GM21619 (cell line): ENCODE measurements at regions not wholly inside any gene's neighbourhood (a gene's known extent, or its start where the extent isn't known, plus 50 kb on each side); places are given as distances from the start of the nearest gene placed in this dataset.
A peak's percentile ranks its signal among the peaks of the same experiment; 100 is the strongest.
"Not testable (repeated sequence)": the region's sequence is repeated elsewhere in the genome, so short reads cannot be mapped to it uniquely, and the experiment has no call there.

Source experiments
- ATAC-seq: cut with Tn5 transposase; IDR thresholded peaks from one replicate; pipeline ENCODE4 v1.9.1; 2021; ENCODE audit not compliant: unreplicated experiment

GRCh38 chr15:38614621-38615020 lies 50.0 kb upstream of the RASGRP1 start:
- no peak for ATAC-seq

- ATAC-seq, result no peak
Measured at GRCh38 chr15:38617831-38618230, 53.2 kb upstream of the RASGRP1 start.

- no peak for ATAC-seq
Measured at GRCh38 chr15:38618242-38618955, 53.8 kb upstream of the RASGRP1 start.

- ATAC-seq, result no peak
Measured at GRCh38 chr15:38620098-38620497, 55.5 kb upstream of the RASGRP1 start.

GRCh38 chr15:38620851-38621594 lies 56.4 kb upstream of the RASGRP1 start:
- ATAC-seq, result no peak

- no peak for ATAC-seq
Measured at GRCh38 chr15:38622304-38622703, 57.7 kb upstream of the RASGRP1 start.

- no peak for ATAC-seq
Measured at GRCh38 chr15:38622908-38623307, 58.3 kb upstream of the RASGRP1 start.

- no peak for ATAC-seq
Measured at GRCh38 chr15:38623744-38624143, 59.1 kb upstream of the RASGRP1 start.

GRCh38 chr15:38624244-38625205 lies 59.9 kb upstream of the RASGRP1 start:
- no peak for ATAC-seq

GRCh38 chr15:38625886-38626285 lies 61.3 kb upstream of the RASGRP1 start:
- ATAC-seq, result no peak

GRCh38 chr15:38626443-38627050 lies 61.9 kb upstream of the RASGRP1 start:
- ATAC-seq, result no peak

GRCh38 chr15:38627689-38628277 lies 63.2 kb upstream of the RASGRP1 start:
- no peak for ATAC-seq

- peak; percentile 51 for ATAC-seq
Measured at GRCh38 chr15:38631119-38632075, 66.8 kb upstream of the RASGRP1 start.

GRCh38 chr15:38635170-38635569 lies 70.6 kb upstream of the RASGRP1 start:
- ATAC-seq, result no peak

GRCh38 chr15:38636597-38636996 lies 72.0 kb upstream of the RASGRP1 start:
- ATAC-seq, result no peak

- ATAC-seq, result no peak
Measured at GRCh38 chr15:38638126-38638525, 73.5 kb upstream of the RASGRP1 start.

- no peak for ATAC-seq
Measured at GRCh38 chr15:38638811-38639210, 74.2 kb upstream of the RASGRP1 start.

GRCh38 chr15:38642689-38643270 lies 78.2 kb upstream of the RASGRP1 start:
- ATAC-seq, result peak; percentile 81

- ATAC-seq, result not testable (repeated sequence)
Measured at GRCh38 chr15:38644353-38644752, 79.7 kb upstream of the RASGRP1 start.
